HG02884 (cell line): ENCODE measurements at regions not wholly inside any gene's neighbourhood (a gene's known extent, or its start where the extent isn't known, plus 50 kb on each side); places are given as distances from the start of the nearest gene placed in this dataset.
A peak's percentile ranks its signal among the peaks of the same experiment; 100 is the strongest.

Experiments used
- ATAC-seq: cut with Tn5 transposase; IDR thresholded peaks from one replicate; pipeline ENCODE4 v1.9.1; 2021; ENCODE audit warnings: mild to moderate bottlenecking, moderate library complexity; ENCODE audit not compliant: unreplicated experiment

DNA sequence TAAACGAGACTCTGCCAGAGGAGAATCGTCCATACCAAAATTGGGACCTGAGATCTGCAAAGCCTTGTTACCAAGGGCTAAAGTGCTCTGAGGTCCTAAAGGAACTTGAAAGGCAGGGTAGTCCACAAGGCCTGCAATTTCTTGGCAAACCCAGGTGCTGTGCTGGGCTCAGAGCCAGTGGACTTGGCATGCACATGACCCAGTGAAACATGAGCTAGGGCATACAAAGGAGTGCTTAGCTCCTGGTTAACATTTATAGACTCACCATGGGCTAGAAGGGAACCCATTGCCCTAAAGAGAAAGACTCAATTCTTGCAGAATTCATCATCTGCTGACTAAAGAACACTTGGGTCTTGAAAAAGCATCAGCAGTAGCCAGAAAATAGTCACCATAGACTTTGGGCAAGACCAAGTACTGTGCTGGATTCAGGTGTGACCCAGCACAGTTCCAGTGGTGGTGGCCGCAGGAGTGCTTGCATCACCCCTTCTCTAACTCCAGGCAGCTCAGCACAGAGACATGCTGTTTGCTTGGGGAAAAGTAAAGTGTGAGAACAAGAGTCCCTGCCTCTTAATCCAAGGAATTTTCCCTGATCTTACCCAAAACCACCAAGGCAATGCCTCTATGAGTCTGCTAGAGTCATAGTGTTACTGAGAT is 1069.4 kb upstream of the ADGRL2 start:
- ATAC-seq = no peak

DNA sequence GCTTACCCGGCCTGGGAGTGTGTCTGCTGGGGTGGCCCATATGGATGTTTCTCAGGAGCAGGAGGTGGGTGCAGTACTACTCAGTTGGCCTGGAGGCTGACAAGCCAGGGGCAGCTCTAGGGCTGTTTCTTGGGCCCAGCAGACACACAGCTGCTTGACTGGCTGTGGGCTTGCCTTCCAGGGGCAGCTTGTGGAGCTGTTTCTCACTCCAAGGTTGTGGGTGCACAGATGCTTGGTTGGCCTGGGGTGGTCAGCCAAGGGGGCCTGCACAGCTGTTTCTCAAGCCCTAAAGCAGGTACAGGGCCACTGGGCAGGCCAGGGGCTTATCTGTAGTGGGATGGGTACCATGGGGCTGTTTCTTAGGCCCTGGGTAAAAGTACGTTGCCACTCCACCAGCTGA is 1078.1 kb upstream of the ADGRL2 start:
- no peak for ATAC-seq

DNA sequence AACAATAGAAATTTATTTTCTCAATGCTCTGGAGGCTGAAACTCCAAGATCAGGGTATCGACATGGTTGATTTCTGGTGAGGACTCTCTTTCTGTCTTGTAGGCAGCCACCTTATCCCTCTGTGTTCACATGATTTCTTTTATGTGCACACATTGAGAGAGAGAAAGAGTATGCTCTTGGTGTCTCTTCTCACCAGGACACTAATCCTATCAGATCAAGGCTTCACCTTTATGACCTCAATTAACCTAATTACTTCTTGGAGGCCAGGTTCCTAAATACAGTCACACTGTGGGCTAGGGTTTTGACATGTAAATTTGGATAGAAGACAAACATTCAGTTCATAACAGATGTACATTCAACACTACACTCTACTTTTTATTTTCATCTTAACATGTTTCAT is 1094.2 kb upstream of the ADGRL2 start:
- no peak for ATAC-seq

DNA sequence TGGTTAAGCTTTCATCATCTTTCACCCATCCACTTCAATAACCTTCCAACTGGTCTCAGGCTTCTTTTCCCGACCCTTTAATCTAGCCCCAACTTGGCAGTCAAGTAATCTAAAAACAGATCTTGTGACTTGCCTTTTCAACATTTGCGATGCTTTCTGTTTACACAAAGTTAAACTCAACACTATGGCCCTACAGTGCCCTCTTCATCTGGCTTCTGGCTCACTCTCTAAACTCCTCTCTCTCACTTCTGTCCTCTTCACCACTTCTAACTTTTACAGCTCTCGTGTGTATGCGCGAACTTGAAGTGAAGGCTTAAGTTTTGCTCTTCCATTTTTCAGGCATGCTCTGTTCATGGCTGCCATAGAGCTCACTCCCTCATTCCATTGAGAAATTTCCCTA is 1122.3 kb upstream of the ADGRL2 start:
- ATAC-seq = no peak

DNA sequence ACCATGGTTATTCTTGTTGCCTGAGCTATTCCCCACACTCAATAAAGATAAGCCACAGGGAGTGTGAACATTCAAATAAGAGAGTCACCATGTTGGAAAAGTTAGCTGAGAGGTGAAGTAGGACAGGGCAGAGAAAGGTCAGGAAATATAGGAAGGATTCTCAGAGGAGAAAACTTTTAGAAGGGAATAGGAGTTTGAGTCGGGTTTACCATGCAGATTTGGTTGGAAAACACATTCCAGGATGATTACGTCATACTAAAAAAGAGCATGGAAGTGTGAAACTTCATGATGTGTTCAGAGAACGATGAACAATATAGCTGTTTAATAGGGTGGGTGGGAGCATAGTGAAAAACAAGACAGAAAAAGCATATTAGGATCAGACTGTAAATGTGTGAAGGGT is 1125.3 kb upstream of the ADGRL2 start:
- no peak for ATAC-seq

DNA sequence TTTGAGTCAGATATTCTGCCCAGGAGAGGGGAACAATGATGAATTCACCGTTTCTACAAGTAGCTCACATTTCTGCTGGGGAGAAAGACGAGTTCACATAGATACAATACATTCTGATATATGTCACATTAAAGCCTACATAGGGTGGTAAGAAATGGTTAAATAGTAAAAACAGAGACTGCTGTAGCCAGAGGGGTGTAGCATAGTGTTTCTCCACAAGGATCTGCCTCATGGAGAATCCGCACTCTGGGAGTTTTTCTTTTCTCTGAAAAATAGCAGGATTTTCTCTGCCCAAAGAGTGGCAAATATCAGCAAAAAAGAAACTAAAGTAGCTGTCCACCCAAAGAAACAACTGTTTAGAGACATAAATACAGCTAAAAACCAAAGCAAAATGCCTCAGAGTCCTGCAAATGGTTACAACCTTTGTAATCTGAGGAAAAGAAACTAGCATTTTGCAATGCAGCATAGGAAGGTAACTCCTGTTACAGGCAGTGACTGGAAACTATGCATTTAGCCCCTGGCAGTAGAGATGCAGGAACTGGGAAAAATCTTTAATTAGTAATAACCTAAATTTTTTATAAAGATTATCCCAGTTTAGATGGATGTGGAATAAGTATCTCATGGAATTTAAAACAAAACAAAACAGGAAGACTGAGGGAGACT is 1126.7 kb upstream of the ADGRL2 start:
- ATAC-seq = no peak

DNA sequence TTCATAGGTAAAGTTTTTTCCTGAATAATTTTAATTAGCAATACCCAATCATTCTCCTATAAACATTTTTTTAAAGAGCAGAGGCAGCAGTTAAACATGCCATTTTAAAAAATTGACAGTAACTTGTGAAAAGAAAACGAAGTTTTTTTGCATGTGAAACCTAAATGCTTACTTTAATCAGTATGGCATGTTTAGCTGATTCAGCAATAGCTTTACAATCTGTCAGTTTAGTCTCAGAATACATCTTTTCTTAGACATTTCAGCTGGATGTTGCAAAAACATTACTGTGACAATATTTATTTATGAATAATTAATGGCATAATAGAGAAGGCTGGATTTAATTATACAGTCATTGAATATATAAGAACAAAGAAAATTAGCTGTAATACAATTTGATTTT is 1132.4 kb upstream of the ADGRL2 start:
- ATAC-seq = no peak

DNA sequence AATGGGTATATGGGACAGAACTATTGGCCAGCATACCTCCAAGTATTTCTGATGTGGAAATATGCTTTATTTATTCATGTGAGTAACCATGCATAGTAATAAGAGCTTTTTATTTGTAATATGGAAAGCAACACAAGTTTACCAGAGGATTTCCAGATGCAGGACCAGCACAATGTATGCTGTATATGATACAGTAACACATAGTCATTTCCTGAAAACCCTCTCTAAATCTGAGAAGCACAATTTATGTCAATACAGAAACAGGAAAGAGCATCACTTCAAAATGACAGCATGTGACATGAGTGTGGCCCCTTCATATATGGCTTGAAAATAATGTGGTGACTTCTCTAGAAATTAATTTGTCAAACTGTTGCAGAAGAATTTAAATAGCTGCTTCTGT is 1134.7 kb upstream of the ADGRL2 start:
- ATAC-seq = no peak

DNA sequence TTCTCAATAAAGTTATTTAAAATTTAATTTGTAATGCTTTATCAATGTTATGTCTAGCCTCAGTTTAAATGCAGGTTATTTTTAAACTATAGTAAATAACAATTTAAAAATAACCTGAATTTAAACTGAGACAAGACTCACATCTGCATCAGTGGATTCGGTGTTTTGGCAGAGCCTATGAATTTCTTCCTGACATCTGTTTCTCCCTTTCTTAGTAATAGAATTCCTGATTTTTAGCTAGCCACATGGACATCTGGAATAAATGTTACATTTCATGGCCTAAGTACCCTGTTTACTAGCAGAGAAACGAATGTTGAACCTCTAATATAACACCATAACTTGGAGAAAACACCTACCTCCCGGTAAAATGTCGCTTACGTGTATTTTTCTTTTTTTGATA is 1141.6 kb upstream of the ADGRL2 start:
- no peak for ATAC-seq

DNA sequence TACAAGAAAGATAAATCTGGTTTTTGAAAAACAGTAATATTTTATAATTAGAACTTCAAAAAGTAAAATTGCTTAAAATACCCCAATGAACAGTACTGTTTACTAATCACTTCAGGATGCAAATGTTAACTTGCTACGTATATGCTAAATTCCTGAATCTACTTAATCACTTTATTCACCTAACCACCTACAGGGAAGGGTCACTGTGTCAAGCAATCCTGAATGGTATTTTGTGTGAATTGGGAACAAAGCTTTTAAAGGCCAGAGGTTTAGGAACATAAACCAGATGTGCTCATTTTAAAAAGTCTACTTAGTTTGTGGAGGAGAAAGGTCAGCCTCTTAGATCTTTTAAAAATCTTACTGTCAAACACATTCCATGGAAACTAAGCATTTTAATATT is 1143.0 kb upstream of the ADGRL2 start:
- no peak for ATAC-seq

DNA sequence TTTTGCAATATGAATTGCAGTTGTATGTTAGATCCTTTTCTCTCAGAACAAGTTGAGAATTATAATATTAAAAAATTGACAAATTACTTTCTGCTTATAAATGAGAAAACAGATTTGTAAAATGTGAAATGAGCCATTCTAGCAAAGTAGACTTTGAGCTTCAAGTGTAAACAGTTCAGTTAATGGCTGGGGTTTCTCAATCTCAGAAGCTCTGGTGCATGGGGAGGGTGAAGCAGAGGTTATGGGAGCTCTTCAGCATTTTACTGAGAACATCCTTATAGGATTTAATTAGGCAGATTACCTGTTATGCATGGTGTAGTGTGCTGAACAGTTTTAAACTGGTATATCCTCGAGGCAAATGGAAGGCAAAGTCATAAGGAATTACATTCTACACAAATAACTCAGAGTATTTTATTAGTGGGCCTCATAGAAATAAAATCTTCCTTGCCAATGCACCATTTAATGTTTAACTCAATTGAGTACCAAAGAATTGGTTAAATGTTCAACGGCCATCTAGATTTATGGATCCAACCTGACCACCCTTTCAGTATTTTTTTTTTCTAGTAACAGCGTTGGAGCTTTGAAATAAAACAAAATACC is 1143.6 kb upstream of the ADGRL2 start:
- ATAC-seq = no peak

DNA sequence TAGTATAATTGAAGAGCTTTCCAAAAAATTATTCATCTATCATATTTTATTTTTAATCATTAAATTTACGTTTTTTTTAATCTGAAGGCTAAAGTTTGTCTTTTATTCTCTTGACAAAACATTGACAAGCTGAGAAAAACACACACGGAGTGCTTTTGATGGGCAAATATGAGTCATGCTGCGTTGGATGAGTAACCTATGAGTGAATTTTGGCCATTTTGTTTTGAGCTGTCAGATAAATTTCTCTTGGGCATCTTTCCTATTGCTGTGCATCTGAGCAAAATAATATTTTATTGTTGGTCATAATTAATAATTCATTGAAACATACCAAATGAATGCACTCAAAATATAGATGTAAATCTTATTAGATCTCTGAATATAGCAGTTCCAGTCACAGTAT is 1144.1 kb upstream of the ADGRL2 start:
- ATAC-seq = no peak

DNA sequence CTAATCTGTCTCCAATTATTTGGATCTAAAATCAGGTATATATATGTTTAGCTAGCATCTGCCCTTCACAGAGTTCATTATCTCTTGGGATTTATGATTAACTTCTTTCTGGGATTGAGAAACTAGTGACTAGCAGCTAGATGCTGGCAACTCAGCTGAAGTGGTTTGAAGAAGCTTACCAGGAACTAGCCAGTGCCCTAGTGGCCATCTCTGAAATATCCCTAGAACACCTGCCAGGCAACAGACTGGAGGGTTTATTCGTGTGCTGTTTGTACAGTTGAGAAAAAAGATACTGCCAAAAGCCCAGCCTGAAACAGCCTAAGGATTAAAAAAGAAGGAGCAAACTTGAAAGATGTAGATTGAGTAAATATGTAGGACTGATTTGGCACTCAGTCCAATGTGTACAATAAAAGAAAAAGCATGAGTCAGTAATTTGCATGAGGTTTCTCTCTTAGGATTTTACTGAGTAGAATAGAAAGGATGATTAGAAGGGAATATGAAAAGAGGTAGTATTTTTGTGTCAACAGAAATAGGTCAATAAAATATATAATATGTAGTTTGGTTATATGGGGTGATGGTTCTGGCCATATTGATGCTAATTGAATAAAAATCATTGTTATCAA is 1144.6 kb upstream of the ADGRL2 start:
- peak; percentile 63 for ATAC-seq

DNA sequence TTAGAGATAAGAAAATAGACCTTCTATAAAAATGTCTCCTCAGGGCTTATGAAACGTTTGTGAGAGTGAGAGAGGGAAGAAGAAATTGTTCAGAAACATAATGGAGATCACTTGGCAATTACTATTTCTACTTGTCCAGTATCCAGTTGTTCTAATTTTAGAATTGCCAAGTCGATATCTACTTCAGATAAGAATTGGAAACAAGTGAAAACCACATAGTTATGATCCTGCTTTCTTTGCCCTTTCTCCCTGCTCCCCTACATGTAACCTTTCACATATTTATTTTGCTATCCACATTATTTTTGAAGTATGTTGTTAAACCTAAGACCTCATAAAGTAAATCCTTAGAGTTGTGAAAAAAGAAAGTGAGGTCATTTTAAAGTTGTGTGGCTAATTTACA is 1154.7 kb upstream of the ADGRL2 start:
- no peak for ATAC-seq

DNA sequence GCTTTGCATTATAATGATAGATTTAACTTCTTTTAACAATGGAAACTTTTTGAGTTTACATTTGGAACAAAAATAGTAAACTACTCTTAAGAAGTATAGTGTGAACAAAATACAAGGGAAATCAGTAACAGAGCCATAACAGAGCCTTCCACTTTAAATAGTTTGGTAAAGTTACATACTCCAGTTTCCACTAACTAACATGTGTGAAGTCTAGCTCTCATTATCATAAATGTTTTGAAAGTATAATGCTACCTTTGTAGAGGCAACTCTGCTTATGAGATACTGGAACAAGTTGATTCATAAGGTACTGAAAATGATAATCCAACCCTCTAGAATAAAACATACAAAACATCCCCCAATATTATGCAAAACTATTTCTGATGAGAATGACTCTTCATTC is 1155.1 kb upstream of the ADGRL2 start:
- no peak for ATAC-seq

DNA sequence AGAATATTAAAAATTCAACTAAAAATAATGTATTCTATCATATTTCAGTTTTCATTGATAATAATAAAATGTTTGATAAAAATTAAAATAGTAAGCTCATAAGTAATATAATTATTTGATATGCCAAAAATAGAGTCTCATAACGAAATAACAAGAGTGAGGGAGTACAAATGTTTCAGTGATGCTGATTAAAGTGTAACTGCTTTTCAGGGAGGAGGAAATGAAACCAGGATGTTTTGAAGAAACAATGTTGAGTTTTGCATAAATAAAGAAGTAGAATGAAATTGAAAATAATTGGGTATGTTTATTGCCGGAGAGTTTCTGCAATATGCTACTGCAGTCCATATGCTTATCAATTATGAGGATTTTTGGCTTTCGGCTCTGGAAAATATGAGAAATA is 1159.8 kb upstream of the ADGRL2 start:
- ATAC-seq = no peak

DNA sequence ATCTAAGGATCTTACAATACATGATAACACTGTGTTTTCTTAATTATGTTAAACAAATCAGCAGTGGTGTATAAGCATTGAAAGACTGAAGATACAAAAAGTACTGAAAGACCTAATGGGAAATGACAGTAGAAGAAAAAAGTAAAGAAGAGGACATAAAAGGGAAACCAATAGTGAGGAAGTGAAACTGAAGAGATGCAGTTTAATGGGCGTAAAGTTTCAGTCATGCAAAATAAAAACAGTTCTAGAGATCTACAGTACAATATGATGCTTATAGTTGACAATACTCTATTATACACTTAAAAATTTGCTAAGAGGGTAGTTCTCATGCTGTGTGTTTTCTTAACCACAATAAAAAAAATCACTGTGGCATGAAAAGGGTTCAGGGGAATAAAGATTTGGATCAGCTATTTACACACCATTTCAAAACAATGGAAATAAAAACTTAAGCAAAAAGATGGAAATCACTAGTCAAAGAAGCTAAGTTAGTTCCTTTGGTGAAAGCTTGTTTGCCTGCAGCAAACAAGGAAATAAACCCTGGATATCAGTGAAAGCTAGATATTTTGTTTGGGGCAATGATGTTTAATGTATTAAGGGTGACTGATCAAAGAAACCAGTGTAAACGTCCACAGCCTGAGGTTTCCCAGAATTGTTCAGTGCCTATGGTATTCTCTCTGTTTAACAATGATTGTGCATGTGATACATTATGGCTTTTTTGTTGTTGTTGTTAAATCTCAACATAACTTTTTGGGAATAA is 1160.8 kb upstream of the ADGRL2 start:
- ATAC-seq = peak; percentile 95

DNA sequence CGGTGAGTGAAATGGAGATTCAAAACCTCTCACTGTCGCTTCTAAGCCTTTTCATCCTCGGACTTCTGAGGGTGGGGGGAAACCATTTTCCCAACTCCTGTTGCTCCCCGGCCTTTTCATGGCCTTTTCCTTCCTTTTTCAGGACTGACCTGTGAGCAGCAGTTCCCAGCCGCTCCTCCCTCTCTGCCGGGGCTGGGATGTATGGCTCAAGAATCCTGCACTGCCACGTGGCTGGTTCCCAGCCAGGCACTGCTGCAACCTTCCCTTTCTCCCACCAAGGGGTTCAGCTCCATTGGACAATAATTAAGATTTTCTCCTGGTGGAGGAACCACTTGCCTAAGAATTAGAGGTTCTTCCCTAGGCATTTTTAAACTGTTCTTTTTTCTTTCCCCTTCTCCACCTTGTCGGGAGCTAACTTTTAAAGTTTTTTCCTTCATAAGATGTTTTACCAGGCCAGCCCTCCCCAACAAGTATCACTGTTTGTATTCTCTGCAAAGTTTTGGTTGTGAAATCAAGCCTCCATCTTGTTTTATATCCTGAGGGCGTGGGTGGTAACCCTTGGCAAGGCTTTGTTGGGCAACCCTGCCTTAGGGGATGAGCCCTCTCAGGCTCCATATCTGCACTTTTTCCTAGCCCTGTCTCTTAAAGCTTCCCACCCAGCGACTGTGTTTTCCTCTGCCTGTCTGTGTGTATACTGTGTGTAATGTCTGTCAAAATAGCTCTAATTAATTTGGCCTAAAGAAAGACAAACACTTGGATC is 1166.6 kb upstream of the ADGRL2 start:
- no peak for ATAC-seq

DNA sequence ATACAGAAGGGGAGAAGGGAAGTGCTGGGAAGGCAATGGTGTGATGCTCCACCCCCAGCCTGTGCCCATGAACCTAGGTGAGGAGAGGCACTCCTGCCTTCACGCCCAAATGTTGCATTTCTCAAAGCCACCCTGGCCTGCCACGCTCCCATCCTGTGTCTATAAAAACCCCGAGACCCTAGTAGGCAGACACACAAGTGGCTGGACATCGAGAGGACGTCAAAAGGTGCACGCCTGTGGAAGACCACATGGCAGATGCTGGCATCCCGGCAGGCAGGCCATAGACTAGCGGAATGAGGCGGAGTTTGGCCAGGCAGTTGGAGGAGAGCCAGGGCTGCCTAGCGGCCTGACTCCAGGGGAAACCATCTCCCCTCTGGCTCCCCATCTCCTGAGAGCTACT is 1168.5 kb upstream of the ADGRL2 start:
- ATAC-seq = no peak

DNA sequence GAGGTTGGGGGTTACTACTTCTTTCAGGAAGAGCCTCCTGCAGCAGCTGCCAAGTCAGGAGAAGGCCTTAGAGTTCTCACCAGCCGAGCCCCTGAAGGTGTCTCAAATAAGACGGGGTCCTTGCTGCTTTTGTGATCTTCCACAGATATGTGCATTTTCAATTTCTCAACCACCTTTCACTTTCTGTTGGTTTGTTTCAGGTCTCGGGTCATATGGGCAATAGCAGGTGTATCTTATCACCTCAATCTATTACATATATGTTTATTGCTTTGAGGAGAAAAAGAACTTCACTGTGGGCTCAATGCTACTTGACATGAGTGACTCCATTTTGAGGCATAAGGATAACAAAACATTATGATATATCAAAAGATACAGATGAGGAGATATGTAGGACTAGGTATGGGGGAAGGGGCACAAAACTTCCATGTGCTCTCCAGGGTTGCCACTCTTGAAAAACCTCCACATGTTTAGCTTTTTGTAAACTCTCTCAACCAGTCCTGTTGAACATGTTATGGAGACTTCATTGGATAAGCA is 1171.4 kb upstream of the ADGRL2 start:
- ATAC-seq = peak; percentile 74
